ENCODE measurements at regions not wholly inside any gene's neighbourhood (a gene's known extent, or its start where the extent isn't known, plus 50 kb on each side); places are given as distances from the start of the nearest gene placed in this dataset.
A peak's percentile ranks its signal among the peaks of the same experiment; 100 is the strongest.

GRCh38 chr11:69416143-69416515 is 65.3 kb upstream of the LINC01488 start:
- no peaks in the 10 kb centered on the region for H3K23me2 ChIP-seq (ENCODE audit: low read depth, low read length)
- H3K4me3 ChIP-seq (ENCODE audit: extremely low read depth in 1 of 4, insufficient read depth in 2 of 4, low read depth in 3 of 4, low read length in 4 of 4) = no peak overlapping the region
- no peak overlapping the region for H3K56ac ChIP-seq (replicated peaks; ENCODE audit: insufficient read length, low read depth, low read length)
- H3K18ac ChIP-seq (ENCODE audit: extremely low read depth, low read length) = no peak overlapping the region
- no peaks in the 10 kb centered on the region for H3K27me3 ChIP-seq (replicated peaks in 1 of 4; ENCODE audit: control insufficient read depth in 3 of 4, extremely low read depth in 1 of 4, insufficient read depth in 3 of 4, low read length in 3 of 4)
- no peak overlapping the region for H2BK20ac ChIP-seq (ENCODE audit: low read length)
- CTCF ChIA-PET (ENCODE audit: partially characterized antibody) = no interaction called here
- no peak overlapping the region for H2AK5ac ChIP-seq (ENCODE audit: low read depth, low read length)
- no peaks in the 10 kb centered on the region for H4K20me1 ChIP-seq (replicated peaks in 1 of 2; ENCODE audit: control insufficient read depth in 1 of 2, insufficient read depth in 2 of 2, low read length in 2 of 2)
- no peak overlapping the region for H3K9ac ChIP-seq (replicated peaks in 1 of 4; ENCODE audit: extremely low read depth in 1 of 4, low read depth in 3 of 4, low read length in 3 of 4)
- no peak overlapping the region for H3K27ac ChIP-seq (ENCODE audit: low read depth, low read length)
- TF ChIP-seq CBX8 (IDR thresholded peaks at IDR 0.05; ENCODE audit: borderline replicate concordance, low read depth, low read length) (no peak), CBX5 (IDR thresholded peaks at IDR 0.05; ENCODE audit: low read depth, low read length) (no peak), TCF12 (IDR thresholded peaks at IDR 0.05; ENCODE audit: low read depth, low read length) (no peak), ATF2 (IDR thresholded peaks at IDR 0.05; ENCODE audit: low read length) (no peak), NANOG (IDR thresholded peaks at IDR 0.05; ENCODE audit: insufficient read depth, low read depth, low read length, poor library complexity, severe bottlenecking) (no peak), KDM1A (IDR thresholded peaks at IDR 0.05; ENCODE audit: borderline replicate concordance, low read length) (no peak), SP4 (IDR thresholded peaks at IDR 0.05; ENCODE audit: low read length) (no peak), RNF2 (IDR thresholded peaks at IDR 0.05; ENCODE audit: borderline replicate concordance, low read depth, low read length, missing control alignments, poor library complexity, severe bottlenecking) (no peak), CTBP2 (IDR thresholded peaks at IDR 0.05; ENCODE audit: borderline replicate concordance, insufficient read depth, insufficient read length, low read length) (no peak), POU5F1 (IDR thresholded peaks at IDR 0.05; ENCODE audit: low read depth, low read length) (no peak), CREB1 (IDR thresholded peaks at IDR 0.05) (no peak), BRCA1 (IDR thresholded peaks at IDR 0.05; ENCODE audit: low read depth, low read length) (no peak)
- FAIRE-seq (no peak), DNase-seq (ENCODE audit: low read depth in 1 of 2, low spot score in 2 of 2) (no peak)
- H3K79me1 ChIP-seq (ENCODE audit: low read depth, low read length) = no peaks in the 10 kb centered on the region
- H4K5ac ChIP-seq (ENCODE audit: insufficient read length, low read depth, low read length) = no peak overlapping the region
- H3K9me3 ChIP-seq (ENCODE audit: insufficient read depth in 2 of 2, low read depth in 1 of 2, low read length in 1 of 2) = no peaks in the 10 kb centered on the region
- H3K14ac ChIP-seq (ENCODE audit: insufficient read length) = no peak overlapping the region
- H3K36me3 ChIP-seq (ENCODE audit: control insufficient read depth in 2 of 4, insufficient read depth in 4 of 4, low read length in 3 of 4) = no peaks in the 10 kb centered on the region
- H3K79me2 ChIP-seq (ENCODE audit: control insufficient read depth in 1 of 2, insufficient read depth in 2 of 2, low read length in 2 of 2) = no peaks in the 10 kb centered on the region
- H2BK120ac ChIP-seq (replicated peaks; ENCODE audit: low read depth, low read length) = no peak overlapping the region
- H2BK5ac ChIP-seq (ENCODE audit: low read depth, low read length) = 0 out of 2 replicates have a peak overlapping the region, but pooled peaks have one; percentile 16
- H2BK15ac ChIP-seq (ENCODE audit: low read length) = no peak overlapping the region; the same call in 1 of the 2 replicates
- H3K4me2 ChIP-seq (ENCODE audit: insufficient read depth in 1 of 2, low read depth in 2 of 2, low read length in 2 of 2) = no peak overlapping the region
- peak overlapping the region; percentile 41; the same call in 1 of the 2 replicates for H4K8ac ChIP-seq (ENCODE audit: extremely low read depth, insufficient read depth, low read length)
- no peak overlapping the region for H2AFZ ChIP-seq (ENCODE audit: low read length)
- H2BK12ac ChIP-seq (ENCODE audit: low read depth, low read length) = no peak overlapping the region
- WGBS, 2 experiments (ENCODE audit: extremely low coverage in 1 of 2, insufficient coverage in 1 of 2, insufficient read length in 1 of 2, insufficient replicate concordance in 2 of 2, low coverage in 1 of 2, low lambda C conversion rate in 2 of 2, missing lambda C conversion rate in 1 of 2) = 94% methylated on average over 14 of the region's 14 CpGs; no CpG with 5 or more reads in 1 of the 2 experiments
- H3K23ac ChIP-seq (ENCODE audit: insufficient read length) = no peak overlapping the region
- POLR2A ChIA-PET (ENCODE audit: partially characterized antibody) = no interaction called here
- H4K91ac ChIP-seq (replicated peaks; ENCODE audit: insufficient read length, low read length) = no peak overlapping the region
- no peak overlapping the region for H3K4ac ChIP-seq (replicated peaks; ENCODE audit: insufficient read length, low read depth, low read length)
- peaks cover 0 to 10% (median 3%) of the 10 kb centered on the region in 4 experiments; a peak in 4 of 7 replicates for H3K4me1 ChIP-seq (replicated peaks in 1 of 4; ENCODE audit: control insufficient read depth in 3 of 4, insufficient read depth in 4 of 4, low read length in 3 of 4)

All from H1 (cell line).